Trophoblast cell (in vitro differentiated cells and primary cell): ENCODE measurements at regions not wholly inside any gene's neighbourhood (a gene's known extent, or its start where the extent isn't known, plus 50 kb on each side); places are given as distances from the start of the nearest gene placed in this dataset.
A peak's percentile ranks its signal among the peaks of the same experiment; 100 is the strongest.

Experiments
- DNase-seq, 2 donors: peaks; one replicate each; pipeline ENCODE4 v3.0.0-alpha.2; 2016
- H2AFZ ChIP-seq: 2 replicates; pipeline ENCODE4 v1.6.1; 2013; ENCODE audit warnings: low read length, moderate library complexity, mild to moderate bottlenecking; ENCODE audit not compliant: insufficient read depth, poor library complexity
- H2AK5ac ChIP-seq: 2 replicates; pipeline ENCODE4 v1.6.1; 2013; ENCODE audit warnings: mild to moderate bottlenecking, low read length
- H2BK120ac ChIP-seq: 2 replicates; pipeline ENCODE4 v1.6.1; 2013; ENCODE audit warnings: low read length, mild to moderate bottlenecking, moderate library complexity; ENCODE audit not compliant: insufficient read depth, poor library complexity
- H2BK12ac ChIP-seq: 2 replicates; pipeline ENCODE4 v1.6.1; 2013; ENCODE audit warnings: mild to moderate bottlenecking, low read length, moderate library complexity
- H2BK5ac ChIP-seq: 2 replicates; pipeline ENCODE4 v1.6.1; 2013; ENCODE audit warnings: low read length, low read depth, moderate library complexity, mild to moderate bottlenecking; ENCODE audit not compliant: poor library complexity
- H3K14ac ChIP-seq: 2 replicates; pipeline ENCODE4 v1.6.1; 2013; ENCODE audit warnings: mild to moderate bottlenecking, low read length
- H3K18ac ChIP-seq: 2 replicates; pipeline ENCODE4 v1.6.1; 2013; ENCODE audit warnings: mild to moderate bottlenecking, low read length
- H3K23ac ChIP-seq: 2 replicates; pipeline ENCODE4 v1.6.1; 2013; ENCODE audit warnings: low read length
- H3K27ac ChIP-seq: 2 replicates; pipeline ENCODE4 v1.5.1; 2013; ENCODE audit warnings: low read depth, mild to moderate bottlenecking, inconsistent platforms, low read length, moderate library complexity
- H3K27me3 ChIP-seq: 2 replicates; pipeline ENCODE4 v1.6.1; 2013; ENCODE audit warnings: inconsistent platforms, mild to moderate bottlenecking, low read length, moderate library complexity; ENCODE audit not compliant: insufficient read depth
- H3K36me3 ChIP-seq, 2 experiments: 1 replicate in 1 of 2; 2 replicates in 1 of 2; pipeline ENCODE4 v1.6.1; 2013; ENCODE audit warnings: low read length in 2 of 2, mild to moderate bottlenecking in 2 of 2, moderate library complexity in 1 of 2; ENCODE audit not compliant: insufficient read depth in 2 of 2, control insufficient read depth in 1 of 2
- H3K4ac ChIP-seq: 2 replicates; pipeline ENCODE4 v1.6.1; 2013; ENCODE audit warnings: low read depth, mild to moderate bottlenecking, low read length, moderate library complexity
- H3K4me1 ChIP-seq, 2 experiments: 1 replicate in 1 of 2; 2 replicates in 1 of 2; pipeline ENCODE4 v1.6.1; 2013; ENCODE audit warnings: low read length in 2 of 2, mild to moderate bottlenecking in 2 of 2, moderate library complexity in 1 of 2; ENCODE audit not compliant: insufficient read depth in 2 of 2, control insufficient read depth in 1 of 2
- H3K4me2 ChIP-seq: 2 replicates; pipeline ENCODE4 v1.6.1; 2013; ENCODE audit warnings: inconsistent platforms, mild to moderate bottlenecking, low read length, moderate library complexity
- H3K4me3 ChIP-seq: 2 replicates; pipeline ENCODE4 v1.5.1; 2013; ENCODE audit warnings: mild to moderate bottlenecking, low read depth, low read length, inconsistent platforms
- H3K79me1 ChIP-seq: one replicate; pipeline ENCODE4 v1.6.1; 2013; ENCODE audit warnings: low read length
- H3K79me2 ChIP-seq: 2 replicates; pipeline ENCODE4 v1.6.1; 2013; ENCODE audit warnings: low read length, mild to moderate bottlenecking; ENCODE audit not compliant: control insufficient read depth, insufficient read depth, poor library complexity
- H3K9ac ChIP-seq: 2 replicates; pipeline ENCODE4 v1.6.1; 2013; ENCODE audit warnings: mild to moderate bottlenecking, low read length
- H3K9me3 ChIP-seq: 2 replicates; pipeline ENCODE4 v1.6.1; 2013; ENCODE audit warnings: low read depth, mild to moderate bottlenecking, control low read depth, inconsistent platforms, low read length; ENCODE audit not compliant: insufficient read depth
- H4K12ac ChIP-seq: 2 replicates; pipeline ENCODE4 v1.6.1; 2013; ENCODE audit warnings: low read depth, mild to moderate bottlenecking, low read length, moderate library complexity
- H4K8ac ChIP-seq: 2 replicates; pipeline ENCODE4 v1.6.1; 2013; ENCODE audit warnings: low read depth, mild to moderate bottlenecking, low read length, moderate library complexity
- H4K91ac ChIP-seq: one replicate; pipeline ENCODE4 v1.6.1; 2013; ENCODE audit warnings: low read depth, mild to moderate bottlenecking, low read length, moderate library complexity
- WGBS: extraction: QIAGEN DNeasy Blood & Tissue Kit; methylation state at CpG from one replicate; pipeline ENCODE4 v1.1.7; 2013; ENCODE audit warnings: missing lambda C conversion rate; ENCODE audit not compliant: insufficient read length, insufficient coverage; ENCODE audit errors: extremely low coverage; 5-methylcytosine and 5-hydroxymethylcytosine counted together

- Histone ChIP-seq H4K12ac (no peak overlapping the region), H3K79me1 (peaks cover 8% of the 10 kb centered on the region), H3K4me1 (peaks cover 0 to 2% of the 10 kb centered on the region in 2 experiments), H2BK12ac (no peak overlapping the region), H4K8ac (no peak overlapping the region), H2AK5ac (no peak overlapping the region), H3K27ac (no peak overlapping the region), H3K27me3 (no peaks in the 10 kb centered on the region), H3K9ac (no peak overlapping the region), H2BK5ac (no peak overlapping the region), H3K9me3 (no peaks in the 10 kb centered on the region), H2BK120ac (no peak overlapping the region), H3K4me3 (no peak overlapping the region), H3K79me2 (no peaks in the 10 kb centered on the region), H3K36me3 (no peaks in the 10 kb centered on the region), H3K4me2 (no peak overlapping the region), H4K91ac (no peak overlapping the region), H2AFZ (no peak overlapping the region), H3K23ac (no peak overlapping the region), H3K4ac (no peak overlapping the region), H3K18ac (no peak overlapping the region), H3K14ac (no peak overlapping the region)
- DNase-seq: no peak
These were observed 236.5 kb upstream of the ATP2B1 start for GRCh38 chr12:89945123-89945522.

DNA sequence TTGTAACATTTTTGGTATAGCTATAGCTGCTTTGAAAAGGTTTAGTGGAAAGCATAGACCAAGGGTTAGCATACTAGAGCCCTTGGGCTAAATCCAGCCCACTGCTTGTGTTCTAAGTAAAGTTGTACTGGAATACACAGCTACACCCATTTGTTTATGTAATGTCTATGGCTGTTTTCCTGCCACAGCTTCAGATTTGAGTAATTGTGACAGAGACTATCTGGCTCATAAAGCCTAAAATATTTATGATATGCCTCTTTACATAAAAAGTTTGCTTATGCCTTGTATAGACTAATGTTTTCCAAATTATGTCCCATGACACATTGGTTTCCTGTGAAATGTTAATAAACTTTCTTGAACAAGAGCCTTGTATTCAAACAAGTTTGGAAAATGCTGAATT, 234.8 kb upstream of the ATP2B1 start:
- Histone ChIP-seq H3K36me3 (no peaks in the 10 kb centered on the region), H2AK5ac (no peak overlapping the region), H3K4me3 (no peak overlapping the region), H3K4me1 (peaks cover 0 to 2% of the 10 kb centered on the region in 2 experiments), H3K27ac (no peak overlapping the region), H3K14ac (no peak overlapping the region), H2BK12ac (no peak overlapping the region), H3K9ac (no peak overlapping the region), H3K23ac (no peak overlapping the region), H3K18ac (no peak overlapping the region), H3K27me3 (no peaks in the 10 kb centered on the region), H3K4ac (no peak overlapping the region), H3K9me3 (no peaks in the 10 kb centered on the region), H2AFZ (no peak overlapping the region), H2BK120ac (no peak overlapping the region), H4K8ac (no peak overlapping the region), H3K79me2 (no peaks in the 10 kb centered on the region), H3K79me1 (peaks cover 8% of the 10 kb centered on the region), H3K4me2 (no peak overlapping the region), H4K91ac (no peak overlapping the region), H2BK5ac (no peak overlapping the region), H4K12ac (no peak overlapping the region)
- no peak for DNase-seq

DNA sequence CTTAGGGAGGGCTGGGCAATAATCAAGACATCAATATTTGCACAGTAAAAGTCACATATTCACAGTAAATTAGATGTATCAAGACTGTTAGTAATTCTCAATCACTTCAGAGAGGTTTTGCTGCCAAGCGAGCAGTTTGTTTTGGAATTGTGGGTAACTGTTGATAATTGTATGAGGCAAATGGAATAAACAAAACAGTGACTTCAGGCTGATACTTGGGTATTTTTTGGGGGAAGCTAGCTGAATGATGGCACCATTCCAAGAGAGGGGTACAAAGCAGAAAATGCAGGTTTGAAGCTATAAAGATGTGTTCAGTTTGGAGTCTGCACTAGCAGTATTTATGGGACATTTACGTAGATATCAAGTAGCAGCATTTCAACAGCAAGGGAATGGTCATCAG, 232.8 kb upstream of the ATP2B1 start:
- no peak overlapping the region for H3K9ac ChIP-seq
- H3K23ac ChIP-seq: no peak overlapping the region
- no peak overlapping the region for H4K12ac ChIP-seq
- no peaks in the 10 kb centered on the region for H3K36me3 ChIP-seq
- no peak overlapping the region for H2BK12ac ChIP-seq
- no peak overlapping the region for H3K14ac ChIP-seq
- no peak overlapping the region for H3K18ac ChIP-seq
- no peak overlapping the region for H2AK5ac ChIP-seq
- no peak overlapping the region for H4K8ac ChIP-seq
- H2AFZ ChIP-seq: no peak overlapping the region
- H3K4me1 ChIP-seq: peaks cover 6 to 10% of the 10 kb centered on the region in 2 experiments
- H3K79me1 ChIP-seq: peaks cover 10% of the 10 kb centered on the region
- H3K27ac ChIP-seq: no peak overlapping the region
- H3K4ac ChIP-seq: no peak overlapping the region
- WGBS: no CpG with 5 or more reads among the region's 2 CpGs
- no peak overlapping the region for H2BK5ac ChIP-seq
- no peak for DNase-seq
- no peak overlapping the region for H4K91ac ChIP-seq
- no peaks in the 10 kb centered on the region for H3K9me3 ChIP-seq
- H3K4me3 ChIP-seq: no peak overlapping the region
- peak overlapping the region; percentile 43 for H2BK120ac ChIP-seq
- no peaks in the 10 kb centered on the region for H3K27me3 ChIP-seq
- H3K4me2 ChIP-seq: no peak overlapping the region
- no peaks in the 10 kb centered on the region for H3K79me2 ChIP-seq

DNA sequence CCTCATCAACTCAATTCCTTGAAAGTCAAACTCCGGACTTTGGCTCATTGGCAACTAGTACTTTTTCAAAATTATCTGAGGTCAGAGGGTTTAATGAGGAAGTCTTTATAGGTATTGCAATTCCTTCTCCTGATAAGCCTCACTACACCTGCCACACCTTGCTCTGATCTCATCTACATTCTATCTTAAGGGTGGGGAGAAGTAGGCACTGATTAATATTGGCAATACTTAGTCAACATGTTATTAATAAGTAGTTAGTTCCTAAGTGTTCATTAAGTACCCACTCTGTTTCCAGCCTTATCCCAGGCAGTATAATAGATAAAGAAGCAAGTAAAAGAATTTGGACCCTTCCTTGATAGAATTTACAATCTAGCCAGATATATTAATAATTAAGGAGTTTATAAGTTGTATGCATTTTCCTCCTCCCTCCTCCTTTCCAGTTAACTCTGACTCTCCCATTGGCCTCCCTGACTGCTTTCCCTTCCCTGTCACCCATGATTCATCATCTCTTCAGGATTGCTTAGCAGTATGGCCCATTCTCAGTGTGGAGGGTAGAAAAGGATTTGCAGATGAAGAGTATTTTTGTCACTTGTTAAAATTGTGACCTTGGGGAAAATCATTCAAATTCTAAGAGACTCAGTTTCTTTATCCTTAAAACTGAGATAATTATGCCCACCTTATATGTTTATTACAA, 231.0 kb upstream of the ATP2B1 start:
- Histone ChIP-seq H3K14ac (no peak overlapping the region), H2AFZ (no peak overlapping the region), H3K27me3 (no peaks in the 10 kb centered on the region), H3K4me3 (no peak overlapping the region), H3K9ac (no peak overlapping the region), H2AK5ac (no peak overlapping the region), H3K79me1 (peaks cover 8% of the 10 kb centered on the region), H3K4ac (no peak overlapping the region), H2BK5ac (no peak overlapping the region), H4K91ac (no peak overlapping the region), H2BK120ac (no peak overlapping the region), H3K9me3 (no peaks in the 10 kb centered on the region), H3K79me2 (no peaks in the 10 kb centered on the region), H4K12ac (no peak overlapping the region), H3K4me1 (peaks cover 9 to 15% of the 10 kb centered on the region in 2 experiments), H3K18ac (no peak overlapping the region), H3K4me2 (no peak overlapping the region), H3K36me3 (no peaks in the 10 kb centered on the region), H3K23ac (no peak overlapping the region), H4K8ac (no peak overlapping the region), H3K27ac (no peak overlapping the region), H2BK12ac (no peak overlapping the region)
- no CpG with 5 or more reads among the region's 1 CpG for WGBS
- DNase-seq: no peak
